ENCODE measurements at regions not wholly inside any gene's neighbourhood (a gene's known extent, or its start where the extent isn't known, plus 50 kb on each side); places are given as distances from the start of the nearest gene placed in this dataset.

GRCh38 chr12:63038713-63039100 is 103.8 kb upstream of the PPM1H start:
- TF ChIP-seq, protein P1, sequence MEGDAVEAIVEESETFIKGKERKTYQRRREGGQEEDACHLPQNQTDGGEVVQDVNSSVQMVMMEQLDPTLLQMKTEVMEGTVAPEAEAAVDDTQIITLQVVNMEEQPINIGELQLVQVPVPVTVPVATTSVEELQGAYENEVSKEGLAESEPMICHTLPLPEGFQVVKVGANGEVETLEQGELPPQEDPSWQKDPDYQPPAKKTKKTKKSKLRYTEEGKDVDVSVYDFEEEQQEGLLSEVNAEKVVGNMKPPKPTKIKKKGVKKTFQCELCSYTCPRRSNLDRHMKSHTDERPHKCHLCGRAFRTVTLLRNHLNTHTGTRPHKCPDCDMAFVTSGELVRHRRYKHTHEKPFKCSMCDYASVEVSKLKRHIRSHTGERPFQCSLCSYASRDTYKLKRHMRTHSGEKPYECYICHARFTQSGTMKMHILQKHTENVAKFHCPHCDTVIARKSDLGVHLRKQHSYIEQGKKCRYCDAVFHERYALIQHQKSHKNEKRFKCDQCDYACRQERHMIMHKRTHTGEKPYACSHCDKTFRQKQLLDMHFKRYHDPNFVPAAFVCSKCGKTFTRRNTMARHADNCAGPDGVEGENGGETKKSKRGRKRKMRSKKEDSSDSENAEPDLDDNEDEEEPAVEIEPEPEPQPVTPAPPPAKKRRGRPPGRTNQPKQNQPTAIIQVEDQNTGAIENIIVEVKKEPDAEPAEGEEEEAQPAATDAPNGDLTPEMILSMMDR (IDR thresholded peaks at IDR 0.05; ENCODE audit: low read depth, low read length, poor library complexity, severe bottlenecking) = no peak
- TF ChIP-seq EZH2phosphoT487 (IDR thresholded peaks at IDR 0.05; ENCODE audit: borderline replicate concordance, low read length) = no peak

All from DOHH2 (cell line).